ENCODE measurements at regions not wholly inside any gene's neighbourhood (a gene's known extent, or its start where the extent isn't known, plus 50 kb on each side); places are given as distances from the start of the nearest gene placed in this dataset.

DNA sequence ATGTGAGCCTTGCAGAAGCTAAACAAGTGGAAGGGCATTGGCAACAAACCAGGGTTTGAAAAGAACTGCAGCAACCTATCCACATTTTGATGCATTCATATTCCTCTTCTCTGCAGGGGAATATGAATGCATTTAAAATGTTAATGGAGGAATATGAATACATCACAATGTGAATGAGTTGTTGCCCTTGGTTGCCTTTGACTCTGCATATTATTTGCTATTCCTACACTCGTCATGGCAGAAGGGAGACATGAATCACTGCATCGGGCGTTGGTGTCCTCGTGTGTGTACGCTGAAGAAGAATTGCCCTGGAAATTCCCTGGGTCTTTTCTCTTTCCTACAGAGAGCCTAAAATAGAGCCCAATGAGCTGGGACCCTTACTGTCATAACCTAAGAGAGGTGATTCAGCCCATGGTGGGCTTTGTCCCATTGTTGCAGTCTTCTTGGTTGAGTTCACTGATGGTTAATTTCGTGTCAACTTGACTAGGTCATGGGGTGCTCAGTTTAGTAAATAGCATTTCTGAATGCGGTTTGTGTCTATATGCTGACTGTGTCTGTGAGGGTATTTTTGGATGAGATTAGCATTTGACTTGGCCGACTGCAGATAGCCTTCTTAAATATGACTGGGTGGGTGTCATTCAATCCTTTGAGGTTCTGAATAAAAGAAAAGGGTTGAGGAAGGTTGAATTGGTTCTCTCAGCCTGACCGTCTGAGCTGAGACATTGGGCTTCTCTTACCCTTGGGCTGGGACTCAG lies 1422.9 kb upstream of the TMEM132C start:
- H3K9me3 Mint-ChIP-seq (ENCODE audit: unreplicated experiment): peaks cover 15% of the 10 kb centered on the region
- no peak for TF ChIP-seq CTCF (IDR thresholded peaks at IDR 0.05; ENCODE audit: unreplicated experiment)
- H3K36me3 Mint-ChIP-seq (ENCODE audit: insufficient read depth, unreplicated experiment): no peaks in the 10 kb centered on the region
- H3K27ac Mint-ChIP-seq (ENCODE audit: low read depth, unreplicated experiment): no peak overlapping the region
- no peaks in the 10 kb centered on the region for H3K4me1 Mint-ChIP-seq (ENCODE audit: insufficient read depth, unreplicated experiment)
- intact Hi-C loops (cut with micrococcal nuclease): no loop called here
- no TSS peak for BruUV-seq (replicated peaks)
- ChIA-PET POLR2A (no interaction called here), CTCF (no interaction called here)
- no peaks in the 10 kb centered on the region for H3K27me3 Mint-ChIP-seq (ENCODE audit: insufficient read depth, unreplicated experiment)
- no peak for DNase-seq (ENCODE audit: unreplicated experiment)
- no peak overlapping the region for H3K4me3 Mint-ChIP-seq (ENCODE audit: unreplicated experiment)

DNA sequence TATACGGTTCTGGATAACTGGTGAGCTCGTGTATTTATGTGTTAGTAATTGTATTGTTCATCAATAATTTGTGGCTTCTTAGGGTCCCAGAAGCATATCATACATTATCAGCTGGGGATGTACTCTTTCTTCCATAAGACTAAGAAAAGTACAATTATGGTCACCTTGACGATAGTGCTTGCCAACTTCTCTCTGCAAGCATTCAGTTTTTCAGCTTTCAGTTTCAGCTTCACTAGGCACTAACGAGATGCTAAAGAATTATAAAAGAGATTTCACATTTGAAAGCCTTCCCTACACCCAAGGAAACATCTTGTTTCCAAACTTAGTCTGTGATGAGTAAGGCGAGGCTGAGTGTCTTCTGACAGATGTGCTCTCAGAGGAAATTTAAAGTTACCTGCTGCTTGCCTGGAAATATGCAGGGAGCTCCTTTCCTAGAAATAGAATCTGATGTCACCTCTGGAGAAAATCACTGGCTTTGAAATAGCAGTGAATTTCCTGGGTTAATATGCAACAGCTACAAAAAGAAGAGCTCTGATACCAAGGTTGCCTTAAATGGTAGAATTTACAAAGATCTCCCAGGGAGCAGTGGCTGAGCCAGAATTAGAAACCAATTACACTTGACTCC lies 1419.9 kb upstream of the TMEM132C start:
- CTCF ChIA-PET: interaction anchor here (1.3 kb wide), 1 partner anchor 28 kb away, joined by 5 read pairs; no protein-coding TSS in a partner anchor
- no peak overlapping the region for H3K27ac Mint-ChIP-seq (ENCODE audit: low read depth, unreplicated experiment)
- TF ChIP-seq CTCF (IDR thresholded peaks at IDR 0.05; ENCODE audit: unreplicated experiment): no peak

DNA sequence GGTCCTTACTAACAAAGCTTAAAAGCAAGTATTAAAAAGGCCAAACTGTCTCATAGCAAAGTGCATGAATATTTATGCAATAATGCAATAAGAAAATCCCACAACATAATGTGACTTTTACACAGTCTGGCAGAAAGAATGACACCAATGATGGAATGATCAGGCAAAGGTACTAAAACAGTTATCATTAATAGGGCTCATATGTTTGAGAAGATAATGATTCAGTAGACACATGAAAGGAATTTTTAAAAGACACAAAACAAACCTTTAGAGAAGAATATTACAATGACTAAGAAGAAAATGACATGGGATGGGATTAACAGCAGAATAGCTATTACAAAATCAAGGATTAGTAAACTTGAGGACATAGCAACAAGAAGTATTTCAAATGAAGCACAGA lies 1411.2 kb upstream of the TMEM132C start:
- no peak for DNase-seq (ENCODE audit: unreplicated experiment)
- no peaks in the 10 kb centered on the region for H3K27me3 Mint-ChIP-seq (ENCODE audit: insufficient read depth, unreplicated experiment)
- no peak for TF ChIP-seq CTCF (IDR thresholded peaks at IDR 0.05; ENCODE audit: unreplicated experiment)
- H3K36me3 Mint-ChIP-seq (ENCODE audit: insufficient read depth, unreplicated experiment): no peaks in the 10 kb centered on the region
- ChIA-PET POLR2A (no interaction called here), CTCF (interaction anchor here (0.6 to 1.1 kb wide), 2 partner anchors 72 to 1520 kb away, joined by 3 read pairs; no protein-coding TSS in a partner anchor)
- BruUV-seq (replicated peaks): no TSS peak
- no peak overlapping the region for H3K27ac Mint-ChIP-seq (ENCODE audit: low read depth, unreplicated experiment)
- no peaks in the 10 kb centered on the region for H3K9me3 Mint-ChIP-seq (ENCODE audit: unreplicated experiment)
- no peaks in the 10 kb centered on the region for H3K4me1 Mint-ChIP-seq (ENCODE audit: insufficient read depth, unreplicated experiment)
- intact Hi-C loops (cut with micrococcal nuclease): no loop called here
- no peak overlapping the region for H3K4me3 Mint-ChIP-seq (ENCODE audit: unreplicated experiment)

More for the DNA sequence above, 1419.9 kb upstream of the TMEM132C start:
- POLR2A ChIA-PET: no interaction called here
- Mint-ChIP-seq H3K27me3 (ENCODE audit: insufficient read depth, unreplicated experiment) (no peaks in the 10 kb centered on the region), H3K9me3 (ENCODE audit: unreplicated experiment) (peaks cover 10% of the 10 kb centered on the region), H3K4me1 (ENCODE audit: insufficient read depth, unreplicated experiment) (no peaks in the 10 kb centered on the region), H3K4me3 (ENCODE audit: unreplicated experiment) (no peak overlapping the region), H3K36me3 (ENCODE audit: insufficient read depth, unreplicated experiment) (no peaks in the 10 kb centered on the region)
- DNase-seq (ENCODE audit: unreplicated experiment): no peak
- BruUV-seq (replicated peaks): no TSS peak
- intact Hi-C loops (cut with micrococcal nuclease): no loop called here

- H3K9me3 Mint-ChIP-seq (ENCODE audit: unreplicated experiment): no peaks in the 10 kb centered on the region
- no TSS peak for BruUV-seq (replicated peaks)
- H3K4me3 Mint-ChIP-seq (ENCODE audit: unreplicated experiment): no peak overlapping the region
- POLR2A ChIA-PET: no interaction called here
- H3K4me1 Mint-ChIP-seq (ENCODE audit: insufficient read depth, unreplicated experiment): no peaks in the 10 kb centered on the region
- CTCF ChIA-PET: interaction anchor here (0.7 to 1.0 kb wide), 3 partner anchors 18 to 1654 kb away, joined by 3 to 4 read pairs (median 3); no protein-coding TSS in a partner anchor
- no peak for TF ChIP-seq CTCF (IDR thresholded peaks at IDR 0.05; ENCODE audit: unreplicated experiment)
- no peaks in the 10 kb centered on the region for H3K36me3 Mint-ChIP-seq (ENCODE audit: insufficient read depth, unreplicated experiment)
- intact Hi-C loops (cut with micrococcal nuclease): no loop called here
- no peaks in the 10 kb centered on the region for H3K27me3 Mint-ChIP-seq (ENCODE audit: insufficient read depth, unreplicated experiment)
- DNase-seq (ENCODE audit: unreplicated experiment): no peak
- H3K27ac Mint-ChIP-seq (ENCODE audit: low read depth, unreplicated experiment): no peak overlapping the region
Measured at GRCh38 chr12:126856958-126857357, 1410.0 kb upstream of the TMEM132C start.
